HEK293T (cell line): ENCODE measurements at regions not wholly inside any gene's neighbourhood (a gene's known extent, or its start where the extent isn't known, plus 50 kb on each side); places are given as distances from the start of the nearest gene placed in this dataset.
A peak's percentile ranks its signal among the peaks of the same experiment; 100 is the strongest.
"Not testable (repeated sequence)": the region's sequence is repeated elsewhere in the genome, so short reads cannot be mapped to it uniquely, and the experiment has no call there.

Source experiments
- CTCF ChIA-PET: fragments of 350-600 bp; formaldehyde crosslinking; extraction: SDS; loops from one replicate; lab custom pipeline; 2021; ENCODE audit warnings: antibody characterized with exemption, inconsistent platforms; lab: Yijun Ruan, JAX
- POLR2A ChIA-PET: fragments of 350-600 bp; formaldehyde crosslinking; extraction: SDS; loops from one replicate; lab custom pipeline; 2020; ENCODE audit warnings: antibody characterized with exemption, inconsistent platforms; lab: Yijun Ruan, JAX
- DNase-seq: peaks from one replicate; pipeline ENCODE4 v3.0.0; 2012; ENCODE audit warnings: mixed read lengths; ENCODE audit errors: extremely low spot score
- ARNT ChIP-seq: fragments of 450-650 bp; IDR thresholded peaks from 2 replicates; pipeline ENCODE4 v1.6.1; 2017; ENCODE audit warnings: mild to moderate bottlenecking
- BHLHE40 ChIP-seq: fragments of 450-650 bp; IDR thresholded peaks from 2 replicates; pipeline ENCODE4 v1.6.1; 2016; ENCODE audit warnings: mild to moderate bottlenecking, moderate library complexity, borderline replicate concordance
- CTBP1 ChIP-seq: fragments of 450-650 bp; IDR thresholded peaks from 2 replicates; pipeline ENCODE4 v1.6.1; 2016; ENCODE audit warnings: borderline replicate concordance
- ELF4 ChIP-seq: fragments of 450-650 bp; IDR thresholded peaks from 2 replicates; pipeline ENCODE4 v1.6.1; 2017; ENCODE audit warnings: antibody characterized with exemption
- FOXA1 ChIP-seq: fragments of 450-650 bp; IDR thresholded peaks from 2 replicates; pipeline ENCODE4 v1.6.1; 2016; ENCODE audit warnings: mild to moderate bottlenecking
- FOXK2 ChIP-seq: fragments of 450-650 bp; IDR thresholded peaks from 2 replicates; pipeline ENCODE4 v1.6.1; 2016; ENCODE audit warnings: mild to moderate bottlenecking
- FOXM1 ChIP-seq: fragments of 450-650 bp; IDR thresholded peaks from 2 replicates; pipeline ENCODE4 v1.6.1; 2017; ENCODE audit warnings: mild to moderate bottlenecking, borderline replicate concordance
- HDGF ChIP-seq: fragments of 450-650 bp; IDR thresholded peaks from 2 replicates; pipeline ENCODE4 v1.6.1; 2017; ENCODE audit warnings: antibody characterized with exemption, borderline replicate concordance
- L3MBTL2 ChIP-seq: fragments of 450-650 bp; conservative IDR thresholded peaks from 2 replicates; pipeline ENCODE4 v1.6.1; 2016; ENCODE audit warnings: mild to moderate bottlenecking
- LEF1 ChIP-seq: fragments of 450-650 bp; IDR thresholded peaks from 2 replicates; pipeline ENCODE4 v1.6.1; 2017; ENCODE audit warnings: mild to moderate bottlenecking, borderline replicate concordance
- NFRKB ChIP-seq: fragments of 450-650 bp; IDR thresholded peaks from 2 replicates; pipeline ENCODE4 v1.6.1; 2016; ENCODE audit warnings: mild to moderate bottlenecking, moderate library complexity
- PKNOX1 ChIP-seq: fragments of 450-650 bp; IDR thresholded peaks from 2 replicates; pipeline ENCODE4 v1.6.1; 2016
- SP1 ChIP-seq: fragments of 450-650 bp; IDR thresholded peaks from 2 replicates; pipeline ENCODE4 v1.6.1; 2017
- SUZ12 ChIP-seq: fragments of 450-650 bp; IDR thresholded peaks from 2 replicates; pipeline ENCODE4 v1.6.1; 2016; ENCODE audit warnings: mild to moderate bottlenecking
- TARDBP ChIP-seq: fragments of 450-650 bp; IDR thresholded peaks from 2 replicates; pipeline ENCODE4 v1.6.1; 2016
- ZNF384 ChIP-seq: fragments of 450-650 bp; IDR thresholded peaks from 2 replicates; pipeline ENCODE4 v1.6.1; 2016

- no peak for DNase-seq
- POLR2A ChIA-PET = no interaction called here
- CTCF ChIA-PET = interaction anchor here (0.7 kb wide), 1 partner anchor 18 kb away, joined by 4 read pairs; no protein-coding TSS in a partner anchor
- no peak for TF ChIP-seq SUZ12
- TF ChIP-seq ARNT = no peak
- no peak for TF ChIP-seq LEF1
- no peak for TF ChIP-seq HDGF
- TF ChIP-seq TARDBP = no peak
- TF ChIP-seq BHLHE40 = no peak
- no peak for TF ChIP-seq CTBP1
- no peak for TF ChIP-seq ZNF384
- TF ChIP-seq FOXK2 = no peak
- no peak for TF ChIP-seq FOXA1
- TF ChIP-seq L3MBTL2 = no peak
Observed at GRCh38 chr22:34395370-34395769, 475.1 kb upstream of the LARGE1 start.

GRCh38 chr22:34403667-34404066, 483.4 kb upstream of the LARGE1 start:
- TF ChIP-seq FOXK2 = no peak
- ChIA-PET CTCF (interaction anchor here (0.8 kb wide), 1 partner anchor 11 kb away, joined by 3 read pairs; no protein-coding TSS in a partner anchor), POLR2A (no interaction called here)
- DNase-seq = no peak

GRCh38 chr22:34410111-34410510, 489.8 kb upstream of the LARGE1 start:
- no peak for DNase-seq
- ChIA-PET CTCF (no interaction called here), POLR2A (no interaction called here)
- TF ChIP-seq ARNT (no peak), L3MBTL2 (no peak), ZNF384 (no peak), LEF1 (no peak)

- peak; percentile 63 for DNase-seq
- TF ChIP-seq ELF4 (no peak), BHLHE40 (no peak), TARDBP (no peak), PKNOX1 (no peak), ARNT (no peak), CTBP1 (no peak), FOXM1 (no peak), FOXK2 (no peak), SP1 (no peak), L3MBTL2 (no peak), NFRKB (no peak)
- ChIA-PET CTCF (interaction anchor here (0.8 to 1.7 kb wide), 3 partner anchors 11 to 736 kb away, joined by 3 to 9 read pairs (median 5); no protein-coding TSS in a partner anchor), POLR2A (no interaction called here)
Observed at GRCh38 chr22:34414467-34415440, 494.5 kb upstream of the LARGE1 start.

GRCh38 chr22:34416022-34416860, 496.0 kb upstream of the LARGE1 start:
- TF ChIP-seq NFRKB (no peak), ARNT (no peak), SP1 (no peak), FOXK2 (no peak), FOXM1 (no peak), L3MBTL2 (no peak), FOXA1 (no peak), LEF1 (no peak), HDGF (no peak), BHLHE40 (no peak), ELF4 (no peak)
- CTCF ChIA-PET = no interaction called here
- POLR2A ChIA-PET = no interaction called here

GRCh38 chr22:34422948-34423347, 502.7 kb upstream of the LARGE1 start:
- DNase-seq, POLR2A ChIA-PET, CTCF ChIA-PET: not testable (repeated sequence)

More at GRCh38 chr22:34416022-34416860, 496.0 kb upstream of the LARGE1 start:
- no peak for DNase-seq

- no peak for TF ChIP-seq ZNF384
- no peak for TF ChIP-seq L3MBTL2
- TF ChIP-seq NFRKB = no peak
- TF ChIP-seq ARNT = no peak
- TF ChIP-seq LEF1 = no peak
- TF ChIP-seq PKNOX1 = no peak
- TF ChIP-seq HDGF = no peak
- TF ChIP-seq FOXM1 = no peak
- ChIA-PET POLR2A (no interaction called here), CTCF (no interaction called here)
- DNase-seq = no peak
Observed at GRCh38 chr22:34427436-34427835, 507.2 kb upstream of the LARGE1 start.
